HL-60 (cell line): ENCODE measurements at regions not wholly inside any gene's neighbourhood (a gene's known extent, or its start where the extent isn't known, plus 50 kb on each side); places are given as distances from the start of the nearest gene placed in this dataset.

Experiments used
- GABPA ChIP-seq: IDR thresholded peaks from 2 replicates; pipeline ENCODE4 v1.6.1; 2012; ENCODE audit warnings: low read depth
- POLR2AphosphoS5 ChIP-seq: IDR thresholded peaks from 2 replicates; pipeline ENCODE4 v1.6.1; 2012; ENCODE audit warnings: low read depth
- SPI1 ChIP-seq: IDR thresholded peaks from 2 replicates; pipeline ENCODE4 v1.6.1; 2012; ENCODE audit warnings: low read depth, mild to moderate bottlenecking, borderline replicate concordance
- TF ChIP-seq, protein P1 (sequence below): IDR thresholded peaks from one replicate; pipeline ENCODE4 v1.5.1; 2011; ENCODE audit warnings: low read length, control low read depth, inconsistent platforms; ENCODE audit not compliant: insufficient read depth
- TF ChIP-seq, protein P2 (sequence below): IDR thresholded peaks from 2 replicates; pipeline ENCODE4 v1.6.1; 2012; ENCODE audit warnings: low read depth; ENCODE audit not compliant: insufficient replicate concordance

DNA sequence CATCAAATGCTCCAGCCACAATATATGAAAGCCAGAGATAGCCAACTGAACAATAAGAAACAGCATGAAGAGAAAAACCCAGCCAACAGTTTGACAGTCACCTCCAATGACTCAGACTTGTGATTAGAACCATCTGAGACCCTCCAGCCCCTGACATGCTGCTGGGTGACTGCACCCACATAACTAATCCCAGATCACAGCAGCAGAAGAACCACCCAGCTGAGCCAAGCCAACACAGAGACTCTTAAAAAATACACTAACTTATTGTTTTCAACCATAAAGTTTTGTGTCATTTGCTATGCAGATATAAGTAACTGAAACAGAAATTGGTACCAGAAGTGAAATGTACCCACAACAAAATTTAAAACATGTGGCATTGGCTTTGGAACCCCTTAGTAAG, 314.3 kb upstream of the DYNLRB2 start:
- TF ChIP-seq, protein P1, sequence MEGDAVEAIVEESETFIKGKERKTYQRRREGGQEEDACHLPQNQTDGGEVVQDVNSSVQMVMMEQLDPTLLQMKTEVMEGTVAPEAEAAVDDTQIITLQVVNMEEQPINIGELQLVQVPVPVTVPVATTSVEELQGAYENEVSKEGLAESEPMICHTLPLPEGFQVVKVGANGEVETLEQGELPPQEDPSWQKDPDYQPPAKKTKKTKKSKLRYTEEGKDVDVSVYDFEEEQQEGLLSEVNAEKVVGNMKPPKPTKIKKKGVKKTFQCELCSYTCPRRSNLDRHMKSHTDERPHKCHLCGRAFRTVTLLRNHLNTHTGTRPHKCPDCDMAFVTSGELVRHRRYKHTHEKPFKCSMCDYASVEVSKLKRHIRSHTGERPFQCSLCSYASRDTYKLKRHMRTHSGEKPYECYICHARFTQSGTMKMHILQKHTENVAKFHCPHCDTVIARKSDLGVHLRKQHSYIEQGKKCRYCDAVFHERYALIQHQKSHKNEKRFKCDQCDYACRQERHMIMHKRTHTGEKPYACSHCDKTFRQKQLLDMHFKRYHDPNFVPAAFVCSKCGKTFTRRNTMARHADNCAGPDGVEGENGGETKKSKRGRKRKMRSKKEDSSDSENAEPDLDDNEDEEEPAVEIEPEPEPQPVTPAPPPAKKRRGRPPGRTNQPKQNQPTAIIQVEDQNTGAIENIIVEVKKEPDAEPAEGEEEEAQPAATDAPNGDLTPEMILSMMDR, result no peak
- TF ChIP-seq, protein P2, sequence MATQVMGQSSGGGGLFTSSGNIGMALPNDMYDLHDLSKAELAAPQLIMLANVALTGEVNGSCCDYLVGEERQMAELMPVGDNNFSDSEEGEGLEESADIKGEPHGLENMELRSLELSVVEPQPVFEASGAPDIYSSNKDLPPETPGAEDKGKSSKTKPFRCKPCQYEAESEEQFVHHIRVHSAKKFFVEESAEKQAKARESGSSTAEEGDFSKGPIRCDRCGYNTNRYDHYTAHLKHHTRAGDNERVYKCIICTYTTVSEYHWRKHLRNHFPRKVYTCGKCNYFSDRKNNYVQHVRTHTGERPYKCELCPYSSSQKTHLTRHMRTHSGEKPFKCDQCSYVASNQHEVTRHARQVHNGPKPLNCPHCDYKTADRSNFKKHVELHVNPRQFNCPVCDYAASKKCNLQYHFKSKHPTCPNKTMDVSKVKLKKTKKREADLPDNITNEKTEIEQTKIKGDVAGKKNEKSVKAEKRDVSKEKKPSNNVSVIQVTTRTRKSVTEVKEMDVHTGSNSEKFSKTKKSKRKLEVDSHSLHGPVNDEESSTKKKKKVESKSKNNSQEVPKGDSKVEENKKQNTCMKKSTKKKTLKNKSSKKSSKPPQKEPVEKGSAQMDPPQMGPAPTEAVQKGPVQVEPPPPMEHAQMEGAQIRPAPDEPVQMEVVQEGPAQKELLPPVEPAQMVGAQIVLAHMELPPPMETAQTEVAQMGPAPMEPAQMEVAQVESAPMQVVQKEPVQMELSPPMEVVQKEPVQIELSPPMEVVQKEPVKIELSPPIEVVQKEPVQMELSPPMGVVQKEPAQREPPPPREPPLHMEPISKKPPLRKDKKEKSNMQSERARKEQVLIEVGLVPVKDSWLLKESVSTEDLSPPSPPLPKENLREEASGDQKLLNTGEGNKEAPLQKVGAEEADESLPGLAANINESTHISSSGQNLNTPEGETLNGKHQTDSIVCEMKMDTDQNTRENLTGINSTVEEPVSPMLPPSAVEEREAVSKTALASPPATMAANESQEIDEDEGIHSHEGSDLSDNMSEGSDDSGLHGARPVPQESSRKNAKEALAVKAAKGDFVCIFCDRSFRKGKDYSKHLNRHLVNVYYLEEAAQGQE, result no peak
- TF ChIP-seq POLR2AphosphoS5, result no peak
- no peak for TF ChIP-seq GABPA
- no peak for TF ChIP-seq SPI1
